LNCaP clone FGC (cell line): ENCODE measurements at regions not wholly inside any gene's neighbourhood (a gene's known extent, or its start where the extent isn't known, plus 50 kb on each side); places are given as distances from the start of the nearest gene placed in this dataset.

ENCODE experiments used
- DNase-seq: peaks from one replicate; pipeline ENCODE4 v3.0.0-alpha.2; 2011; ENCODE audit warnings: low read depth
- H3K4me3 ChIP-seq: 2 replicates; pipeline ENCODE4 v1.5.1; 2011; ENCODE audit warnings: mild to moderate bottlenecking, low read depth, low read length, control low read depth
- TF ChIP-seq, protein P1 (sequence below): IDR thresholded peaks from 2 replicates; pipeline ENCODE4 v1.5.1; 2012; ENCODE audit warnings: mild to moderate bottlenecking; ENCODE audit not compliant: control insufficient read depth, insufficient read depth; ENCODE audit errors: extremely low read depth

DNA sequence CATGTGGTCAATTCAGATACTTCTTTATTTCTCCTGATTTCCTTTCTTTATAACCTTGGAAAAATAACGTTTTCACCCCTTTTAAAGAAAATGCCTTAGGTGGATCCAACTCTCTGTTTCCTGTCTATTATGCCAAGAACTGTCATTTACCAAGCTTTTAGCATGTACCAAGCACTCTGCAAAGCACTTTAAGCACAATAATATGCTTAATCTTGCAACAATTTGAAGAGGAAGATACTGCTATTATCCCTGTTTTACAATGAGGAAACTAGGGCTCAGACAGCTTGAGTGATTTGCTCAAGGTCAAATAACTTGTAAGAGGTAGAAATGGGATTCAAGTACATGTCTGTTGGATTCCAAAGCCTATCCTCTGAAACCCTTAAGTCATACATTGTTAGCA, 224.8 kb upstream of the IL12B start:
- no peak overlapping the region for H3K4me3 ChIP-seq
- TF ChIP-seq, protein P1, sequence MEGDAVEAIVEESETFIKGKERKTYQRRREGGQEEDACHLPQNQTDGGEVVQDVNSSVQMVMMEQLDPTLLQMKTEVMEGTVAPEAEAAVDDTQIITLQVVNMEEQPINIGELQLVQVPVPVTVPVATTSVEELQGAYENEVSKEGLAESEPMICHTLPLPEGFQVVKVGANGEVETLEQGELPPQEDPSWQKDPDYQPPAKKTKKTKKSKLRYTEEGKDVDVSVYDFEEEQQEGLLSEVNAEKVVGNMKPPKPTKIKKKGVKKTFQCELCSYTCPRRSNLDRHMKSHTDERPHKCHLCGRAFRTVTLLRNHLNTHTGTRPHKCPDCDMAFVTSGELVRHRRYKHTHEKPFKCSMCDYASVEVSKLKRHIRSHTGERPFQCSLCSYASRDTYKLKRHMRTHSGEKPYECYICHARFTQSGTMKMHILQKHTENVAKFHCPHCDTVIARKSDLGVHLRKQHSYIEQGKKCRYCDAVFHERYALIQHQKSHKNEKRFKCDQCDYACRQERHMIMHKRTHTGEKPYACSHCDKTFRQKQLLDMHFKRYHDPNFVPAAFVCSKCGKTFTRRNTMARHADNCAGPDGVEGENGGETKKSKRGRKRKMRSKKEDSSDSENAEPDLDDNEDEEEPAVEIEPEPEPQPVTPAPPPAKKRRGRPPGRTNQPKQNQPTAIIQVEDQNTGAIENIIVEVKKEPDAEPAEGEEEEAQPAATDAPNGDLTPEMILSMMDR, result no peak
- DNase-seq, result no peak

GRCh38 chr5:159559337-159559736, 229.1 kb upstream of the IL12B start:
- no peak overlapping the region for H3K4me3 ChIP-seq
- no peak for DNase-seq
- TF ChIP-seq, protein P1, result no peak

DNA sequence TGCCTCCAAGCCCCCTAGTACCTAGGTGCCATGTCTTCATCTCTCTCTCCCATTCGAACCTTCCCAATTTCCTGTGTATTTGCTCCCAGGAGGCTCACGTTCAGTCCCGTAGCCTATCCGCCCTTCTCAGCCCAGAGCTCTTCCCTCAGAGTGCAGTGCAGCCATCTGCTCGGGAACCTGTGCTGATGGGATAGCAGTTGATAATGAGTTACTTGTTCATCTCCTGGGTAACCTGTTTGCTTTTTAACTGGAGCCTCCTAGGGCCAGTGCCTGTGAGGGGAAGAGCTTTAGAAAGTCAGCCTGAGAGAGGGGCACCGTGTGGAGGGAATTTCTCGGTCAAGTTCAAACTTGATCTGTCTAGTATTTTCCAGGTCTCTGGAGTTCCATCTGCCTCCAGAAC, 229.8 kb upstream of the IL12B start:
- TF ChIP-seq, protein P1, result no peak
- no peak overlapping the region for H3K4me3 ChIP-seq
- DNase-seq, result no peak

- TF ChIP-seq, protein P1, result no peak
- no peak for DNase-seq
- H3K4me3 ChIP-seq, result no peak overlapping the region
Measured at GRCh38 chr5:159564031-159564430, 233.7 kb upstream of the IL12B start.

DNA sequence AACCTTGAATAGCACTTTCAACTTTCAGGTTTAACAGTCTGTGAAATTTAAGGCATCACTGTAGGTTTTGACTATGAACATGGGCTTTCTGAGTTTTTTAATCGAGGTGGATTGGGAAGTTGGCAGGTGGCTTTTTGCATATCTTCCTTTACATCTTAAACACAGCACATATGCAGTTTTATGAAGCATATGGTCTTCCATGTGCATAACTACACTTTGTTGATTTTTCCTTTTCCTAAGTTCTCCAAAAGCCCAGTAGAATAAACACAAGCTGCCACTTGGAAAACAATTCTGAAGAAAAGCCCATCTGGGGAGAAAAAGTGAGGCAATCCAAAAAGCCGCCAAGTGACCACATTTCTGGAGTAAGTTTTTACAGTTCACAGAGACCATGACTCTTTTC, 236.5 kb upstream of the IL12B start:
- TF ChIP-seq, protein P1, result no peak
- no peak overlapping the region for H3K4me3 ChIP-seq
- DNase-seq, result no peak

- H3K4me3 ChIP-seq, result no peak overlapping the region
- TF ChIP-seq, protein P1, result no peak
- no peak for DNase-seq
Measured at GRCh38 chr5:159567461-159567860, 237.2 kb upstream of the IL12B start.

- H3K4me3 ChIP-seq, result no peak overlapping the region
- DNase-seq, result peak; percentile 14
- TF ChIP-seq, protein P1, result no peak
Measured at GRCh38 chr5:159571501-159572244, 241.4 kb upstream of the IL12B start.
